SK-N-SH treated with all-trans-retinoic acid at 6 μM for 48 hours (cell line): ENCODE measurements at regions not wholly inside any gene's neighbourhood (a gene's known extent, or its start where the extent isn't known, plus 50 kb on each side); places are given as distances from the start of the nearest gene placed in this dataset.
A peak's percentile ranks its signal among the peaks of the same experiment; 100 is the strongest.

Source experiments
- ATAC-seq: fragments of 200-7000 bp; cut with Tn5 transposase; 3 replicates; pipeline ENCODE4 v1.9.1; 2020; ENCODE audit warnings: mild to moderate bottlenecking, moderate library complexity
- ARNTL ChIP-seq: fragments of 450-650 bp; formaldehyde crosslinking; IDR thresholded peaks from 2 replicates; pipeline ENCODE4 v1.5.0; 2020; ENCODE audit warnings: low read depth, mild to moderate bottlenecking, moderate library complexity, borderline replicate concordance
- CREB5 ChIP-seq: fragments of 250-450 bp; sonication (Bioruptor Pico); IDR thresholded peaks from 2 replicates; pipeline ENCODE4 v1.5.1; 2020; ENCODE audit warnings: low read depth, mild to moderate bottlenecking, moderate library complexity
- CSDC2 ChIP-seq: fragments of 250-450 bp; sonication (Bioruptor Pico); IDR thresholded peaks from 2 replicates; pipeline ENCODE4 v1.5.0; 2020; ENCODE audit warnings: mild to moderate bottlenecking, moderate library complexity
- CSRNP3 ChIP-seq: fragments of 250-450 bp; sonication (Bioruptor Pico); IDR thresholded peaks from 2 replicates; pipeline ENCODE4 v1.5.1; 2021; ENCODE audit warnings: mild to moderate bottlenecking, moderate library complexity
- ESRRG ChIP-seq: fragments of 250-450 bp; sonication (Bioruptor Pico); IDR thresholded peaks from 2 replicates; pipeline ENCODE4 v1.6.1; 2021; ENCODE audit warnings: mild to moderate bottlenecking
- GLIS3 ChIP-seq: fragments of 250-450 bp; sonication (Bioruptor Pico); IDR thresholded peaks from 2 replicates; pipeline ENCODE4 v1.5.0; 2020; ENCODE audit warnings: mild to moderate bottlenecking, moderate library complexity
- ISL1 ChIP-seq: fragments of 250-450 bp; sonication (Bioruptor Pico); IDR thresholded peaks from 2 replicates; pipeline ENCODE4 v2.1.2; 2022; ENCODE audit warnings: mild to moderate bottlenecking, moderate library complexity
- PATZ1 ChIP-seq: fragments of 250-450 bp; sonication (Bioruptor Pico); IDR thresholded peaks from 2 replicates; pipeline ENCODE4 v1.8.0; 2020; ENCODE audit warnings: mild to moderate bottlenecking, moderate library complexity, borderline replicate concordance
- POU6F1 ChIP-seq: fragments of 250-450 bp; sonication (Bioruptor Pico); IDR thresholded peaks from 2 replicates; pipeline ENCODE4 v1.8.0; 2021; ENCODE audit warnings: low read depth, mild to moderate bottlenecking, moderate library complexity, borderline replicate concordance
- PPARA ChIP-seq: fragments of 250-450 bp; sonication (Bioruptor Pico); IDR thresholded peaks from 2 replicates; pipeline ENCODE4 v1.5.0; 2020; ENCODE audit warnings: mild to moderate bottlenecking, borderline replicate concordance
- SNAI2 ChIP-seq: fragments of 250-450 bp; sonication (Bioruptor Pico); IDR thresholded peaks from 2 replicates; pipeline ENCODE4 v1.5.0; 2020; ENCODE audit warnings: mild to moderate bottlenecking, moderate library complexity
- TOX ChIP-seq: fragments of 250-450 bp; sonication (Bioruptor Pico); IDR thresholded peaks from 2 replicates; pipeline ENCODE4 v1.8.0; 2021; ENCODE audit warnings: mild to moderate bottlenecking, moderate library complexity, borderline replicate concordance
- ZC3H10 ChIP-seq: fragments of 250-450 bp; sonication (Bioruptor Pico); IDR thresholded peaks from 2 replicates; pipeline ENCODE4 v1.5.1; 2021; ENCODE audit warnings: mild to moderate bottlenecking, moderate library complexity
- ZFP3 ChIP-seq: fragments of 250-450 bp; sonication (Bioruptor Pico); IDR thresholded peaks from 2 replicates; pipeline ENCODE4 v1.5.0; 2020; ENCODE audit warnings: mild to moderate bottlenecking, moderate library complexity
- ZFP30 ChIP-seq: fragments of 450-650 bp; formaldehyde crosslinking; IDR thresholded peaks from 2 replicates; pipeline ENCODE4 v1.5.0; 2022; ENCODE audit warnings: mild to moderate bottlenecking, moderate library complexity
- ZNF565 ChIP-seq: fragments of 450-650 bp; formaldehyde crosslinking; conservative IDR thresholded peaks from 2 replicates; pipeline ENCODE4 v1.5.0; 2020; ENCODE audit warnings: low read depth, mild to moderate bottlenecking, moderate library complexity
- ZNF70 ChIP-seq: fragments of 450-650 bp; formaldehyde crosslinking; IDR thresholded peaks from 2 replicates; pipeline ENCODE4 v1.5.0; 2020; ENCODE audit warnings: mild to moderate bottlenecking, moderate library complexity
- ZNF8 ChIP-seq: fragments of 450-650 bp; formaldehyde crosslinking; IDR thresholded peaks from 2 replicates; pipeline ENCODE4 v1.5.0; 2020; ENCODE audit warnings: mild to moderate bottlenecking, moderate library complexity

GRCh38 chr6:82066991-82067411, 180.5 kb downstream of the IBTK start:
- TF ChIP-seq ZNF8 (CRISPR knock-in tag) (no peak), PPARA (no peak), ZFP3 (CRISPR knock-in tag) (no peak), POU6F1 (no peak), ARNTL (no peak), CREB5 (CRISPR knock-in tag) (no peak), CSDC2 (CRISPR knock-in tag) (no peak), PATZ1 (CRISPR knock-in tag) (no peak), ISL1 (no peak), GLIS3 (no peak), ZC3H10 (CRISPR knock-in tag) (no peak)
- ATAC-seq = no peak

- no peak for TF ChIP-seq ZNF565 (CRISPR knock-in tag)
- no peak for TF ChIP-seq CSRNP3 (CRISPR knock-in tag)
- no peak for TF ChIP-seq PPARA
- no peak for TF ChIP-seq ARNTL
- TF ChIP-seq TOX (CRISPR knock-in tag) = no peak
- TF ChIP-seq ZFP30 = no peak
- TF ChIP-seq, all 23 proteins: peak for 0
- no peak for ATAC-seq
These were observed 181.3 kb downstream of the IBTK start for GRCh38 chr6:82066196-82066595.

- TF ChIP-seq TOX (CRISPR knock-in tag) (no peak), PPARA (no peak), SNAI2 (no peak), ESRRG (CRISPR knock-in tag) (no peak)
- no peak for ATAC-seq
These were observed 184.0 kb downstream of the IBTK start for GRCh38 chr6:82063574-82063973.

GRCh38 chr6:82062219-82062618, 185.3 kb downstream of the IBTK start:
- TF ChIP-seq ISL1 (no peak), ZFP3 (CRISPR knock-in tag) (no peak)
- TF ChIP-seq, all 23 proteins: peak for 0
- no peak for ATAC-seq

- peak; percentile 92 for ATAC-seq
- no peak for TF ChIP-seq CREB5 (CRISPR knock-in tag)
- TF ChIP-seq ISL1 = peak; percentile 22; the same call in 1 of the 2 replicates
These were observed 189.5 kb downstream of the IBTK start for GRCh38 chr6:82057846-82058554.

GRCh38 chr6:82056567-82056966, 191.0 kb downstream of the IBTK start:
- no peak for ATAC-seq
- TF ChIP-seq SNAI2 (no peak), ZFP30 (no peak), PPARA (no peak), POU6F1 (no peak), ZNF565 (CRISPR knock-in tag) (no peak), ZNF70 (CRISPR knock-in tag) (no peak)
